ENCODE measurements at regions not wholly inside any gene's neighbourhood (a gene's known extent, or its start where the extent isn't known, plus 50 kb on each side); places are given as distances from the start of the nearest gene placed in this dataset.

GRCh38 chr14:49417790-49418189 lies 168.4 kb downstream of the RPS29 start:
- TF ChIP-seq CTCF (IDR thresholded peaks at IDR 0.05; ENCODE audit: low read depth, low read length) (no peak), MYC (IDR thresholded peaks at IDR 0.05; ENCODE audit: low read depth, low read length) (no peak)
- no peak for DNase-seq (ENCODE audit: low read depth)
- no peak overlapping the region for H3K4me3 ChIP-seq (ENCODE audit: low read depth, low read length)

- no peak for TF ChIP-seq MAX (IDR thresholded peaks at IDR 0.05; ENCODE audit: low read depth, low read length)
- TF ChIP-seq POLR2A (IDR thresholded peaks at IDR 0.05; ENCODE audit: extremely low read depth, insufficient read length): no peak
- DNase-seq (ENCODE audit: low read depth): no peak
- H3K4me3 ChIP-seq (ENCODE audit: low read depth, low read length): no peak overlapping the region
These were observed 177.8 kb downstream of the RPS29 start for GRCh38 chr14:49408187-49408933.

GRCh38 chr14:49405291-49405690 lies 180.9 kb downstream of the RPS29 start:
- H3K4me3 ChIP-seq (ENCODE audit: low read depth, low read length): no peak overlapping the region
- TF ChIP-seq POLR2A (IDR thresholded peaks at IDR 0.05; ENCODE audit: extremely low read depth, insufficient read length) (no peak), MYC (IDR thresholded peaks at IDR 0.05; ENCODE audit: low read depth, low read length) (no peak), MAX (IDR thresholded peaks at IDR 0.05; ENCODE audit: low read depth, low read length) (no peak), CTCF (IDR thresholded peaks at IDR 0.05; ENCODE audit: low read depth, low read length) (no peak)
- DNase-seq (ENCODE audit: low read depth): no peak

GRCh38 chr14:49401373-49401772 lies 184.8 kb downstream of the RPS29 start:
- no peak for DNase-seq (ENCODE audit: low read depth)
- TF ChIP-seq MYC (IDR thresholded peaks at IDR 0.05; ENCODE audit: low read depth, low read length) (no peak), POLR2A (IDR thresholded peaks at IDR 0.05; ENCODE audit: extremely low read depth, insufficient read length) (no peak), CTCF (IDR thresholded peaks at IDR 0.05; ENCODE audit: low read depth, low read length) (no peak)
- no peak overlapping the region for H3K4me3 ChIP-seq (ENCODE audit: low read depth, low read length)

- DNase-seq (ENCODE audit: low read depth): no peak
- no peak for TF ChIP-seq CTCF (IDR thresholded peaks at IDR 0.05; ENCODE audit: low read depth, low read length)
- no peak for TF ChIP-seq MYC (IDR thresholded peaks at IDR 0.05; ENCODE audit: low read depth, low read length)
- no peak for TF ChIP-seq MAX (IDR thresholded peaks at IDR 0.05; ENCODE audit: low read depth, low read length)
- no peak for TF ChIP-seq POLR2A (IDR thresholded peaks at IDR 0.05; ENCODE audit: extremely low read depth, insufficient read length)
These were observed 189.4 kb downstream of the RPS29 start for GRCh38 chr14:49396801-49397200.

GRCh38 chr14:49381778-49382177 lies 204.4 kb downstream of the RPS29 start:
- TF ChIP-seq CTCF (IDR thresholded peaks at IDR 0.05; ENCODE audit: low read depth, low read length) (no peak), POLR2A (IDR thresholded peaks at IDR 0.05; ENCODE audit: extremely low read depth, insufficient read length) (no peak), MAX (IDR thresholded peaks at IDR 0.05; ENCODE audit: low read depth, low read length) (no peak), MYC (IDR thresholded peaks at IDR 0.05; ENCODE audit: low read depth, low read length) (no peak)
- DNase-seq (ENCODE audit: low read depth): no peak
- no peak overlapping the region for H3K4me3 ChIP-seq (ENCODE audit: low read depth, low read length)

More at GRCh38 chr14:49396801-49397200, 189.4 kb downstream of the RPS29 start:
- no peak overlapping the region for H3K4me3 ChIP-seq (ENCODE audit: low read depth, low read length)
